KBM-7 (cell line): ENCODE measurements at regions not wholly inside any gene's neighbourhood (a gene's known extent, or its start where the extent isn't known, plus 50 kb on each side); places are given as distances from the start of the nearest gene placed in this dataset.
A peak's percentile ranks its signal among the peaks of the same experiment; 100 is the strongest.

Experiments used
- DNase-seq: peaks from one replicate; pipeline ENCODE4 v3.0.0-alpha.2; 2015
- in situ Hi-C: fragments of 300-500 bp; cut with MboI; formaldehyde crosslinking; loops from 2 replicates; pipeline ENCODE4 v1.14.3; 2020; ENCODE audit warnings: low sequenced_read_pairs, low pct_unique_long_range_greater_than_20kb, mixed read lengths

DNA sequence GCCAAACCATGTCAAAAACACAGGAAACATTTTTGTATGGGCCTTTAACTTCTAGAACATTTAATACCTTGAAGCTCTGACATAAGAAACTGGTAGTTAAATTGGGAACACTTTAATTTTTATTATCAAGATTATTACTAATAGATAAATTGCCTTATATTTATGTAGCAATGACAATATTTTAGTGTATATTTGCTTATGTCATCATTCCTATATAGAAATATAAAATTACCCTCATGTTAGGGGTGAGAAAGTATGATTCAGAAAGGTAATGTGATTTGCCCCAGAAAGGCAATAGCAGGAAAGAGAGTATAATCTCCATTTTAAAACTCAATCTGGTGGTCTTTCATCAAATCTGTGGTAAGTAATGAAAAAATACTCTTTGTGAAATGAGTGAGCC is 147.4 kb downstream of the IL15 start:
- DNase-seq: no peak
- in situ Hi-C loops: no loop called here

DNA sequence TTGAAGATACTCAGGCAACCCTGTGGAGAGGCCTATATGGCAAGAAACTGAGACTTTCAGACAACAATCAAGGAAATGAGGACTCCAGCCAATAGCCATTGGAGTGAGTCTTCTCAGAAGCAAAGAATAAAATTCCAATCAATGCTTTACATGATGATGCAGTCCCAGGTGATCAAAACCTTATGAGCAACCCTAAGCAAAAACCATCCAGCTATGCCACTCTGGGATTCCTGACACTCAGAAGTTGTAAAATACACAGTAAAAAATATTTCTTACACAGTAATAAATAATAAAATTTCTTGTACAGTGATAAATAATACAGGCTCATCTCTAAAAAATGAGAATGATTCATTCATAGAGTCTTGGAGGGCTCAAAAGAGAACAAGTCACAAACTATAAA is 150.6 kb downstream of the IL15 start:
- in situ Hi-C loops: no loop called here
- DNase-seq: no peak

DNA sequence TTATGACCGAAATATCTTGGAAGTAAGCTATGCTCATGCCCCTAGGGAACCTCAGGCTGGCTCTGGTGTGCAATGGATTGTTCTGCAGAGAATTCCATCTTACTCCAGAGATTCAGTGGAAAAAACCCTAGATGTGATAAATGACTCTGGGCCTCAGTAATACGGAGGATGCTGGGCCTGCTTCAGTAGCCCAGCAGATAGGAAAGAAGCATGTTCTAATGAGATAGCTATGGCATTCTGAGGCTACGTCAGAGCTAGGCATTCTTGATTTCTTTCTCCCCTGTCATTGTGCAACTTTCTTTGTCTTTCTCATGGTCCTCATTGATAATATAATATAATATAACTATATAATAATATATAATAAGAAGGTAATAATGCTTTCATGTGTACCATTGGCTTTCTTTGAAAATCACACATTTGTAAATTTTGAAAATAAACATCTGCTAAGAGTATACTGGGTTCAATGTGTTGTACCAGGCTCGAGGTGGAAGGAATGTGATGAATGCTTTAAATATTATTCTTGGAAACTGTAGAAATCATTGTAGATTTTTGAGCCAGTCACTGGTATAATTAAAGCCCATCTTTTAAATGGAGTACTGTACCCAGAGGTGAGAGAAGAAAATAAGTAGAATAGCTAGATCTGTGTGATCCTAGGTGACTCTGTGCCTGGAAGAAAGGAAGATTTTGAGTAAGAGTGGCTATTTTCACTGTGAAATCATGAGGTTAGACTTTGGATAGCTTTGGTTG is 152.0 kb downstream of the IL15 start:
- DNase-seq: no peak
- in situ Hi-C loops: no loop called here

DNA sequence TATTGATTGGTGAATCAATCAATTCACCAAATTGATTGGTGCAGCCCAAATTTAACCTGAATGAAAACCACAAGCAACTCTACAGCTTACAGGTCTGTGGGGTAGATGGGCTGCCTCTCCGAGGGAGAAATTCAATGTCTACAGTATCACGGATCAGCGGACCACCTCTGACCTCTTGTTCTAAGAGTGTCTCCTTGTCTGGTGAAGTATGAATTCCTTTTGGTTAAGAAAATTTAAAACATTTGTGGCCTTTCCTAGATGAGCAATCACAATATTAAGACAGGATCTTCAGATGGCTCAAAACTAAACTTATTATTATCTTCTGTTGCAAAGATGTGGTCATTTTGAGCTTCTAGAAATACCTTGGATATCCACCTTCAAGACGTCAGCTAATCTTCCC is 153.3 kb downstream of the IL15 start:
- in situ Hi-C loops: no loop called here
- DNase-seq: no peak

DNA sequence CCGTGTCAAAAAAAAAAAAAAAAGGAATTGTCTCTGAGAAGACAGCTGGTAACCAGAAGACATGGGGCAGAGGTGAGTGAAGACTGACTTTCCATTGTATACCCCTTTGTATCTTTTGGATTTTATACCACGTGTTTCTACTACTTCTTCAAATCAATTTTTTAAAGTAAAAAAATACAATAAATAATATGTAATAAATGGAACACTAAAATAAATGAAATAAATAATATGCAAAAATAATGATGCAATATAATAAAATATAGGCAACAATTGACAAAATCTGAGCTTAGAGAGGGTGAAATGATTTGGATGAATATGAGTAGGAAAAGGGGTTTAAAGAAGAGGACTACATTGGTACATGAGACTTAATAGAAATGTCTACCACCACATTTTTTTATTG is 155.8 kb downstream of the IL15 start:
- in situ Hi-C loops: no loop called here
- no peak for DNase-seq

DNA sequence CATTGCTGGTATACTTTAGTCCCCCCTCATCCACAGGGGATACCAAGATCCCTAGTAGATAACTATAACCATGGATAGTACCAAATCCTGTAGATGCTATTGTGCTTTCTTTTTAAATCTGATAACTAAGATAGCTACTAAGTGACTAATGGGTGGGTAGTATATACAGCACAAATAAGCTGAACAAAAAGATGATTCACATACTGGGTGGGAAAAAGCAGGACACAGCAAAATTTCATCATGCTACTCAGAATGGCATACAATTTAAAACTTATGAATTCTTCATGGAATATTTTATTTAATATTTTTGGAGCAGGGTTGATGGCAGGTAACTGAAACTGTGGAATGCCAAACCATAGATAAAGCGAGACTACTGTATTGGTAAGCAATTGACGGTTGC is 161.6 kb downstream of the IL15 start:
- DNase-seq: no peak
- in situ Hi-C loops: no loop called here

DNA sequence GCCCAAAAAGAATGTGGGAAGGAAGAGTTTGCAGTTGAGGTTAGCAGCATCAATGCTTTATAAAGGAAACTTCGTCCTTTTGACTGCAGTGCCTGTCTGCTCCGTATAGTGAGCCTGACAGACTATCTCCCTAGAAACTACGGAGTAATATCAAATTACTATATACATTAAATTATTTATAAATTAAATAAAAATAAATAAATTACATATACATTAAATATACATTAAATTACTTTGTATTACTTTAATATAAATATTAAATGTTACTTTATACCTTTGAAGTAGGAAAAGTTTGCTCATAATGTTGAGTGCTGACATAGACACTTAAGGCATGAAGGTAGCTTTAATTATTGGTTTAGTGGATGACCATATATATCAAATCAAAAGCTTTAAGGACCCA is 165.2 kb downstream of the IL15 start:
- DNase-seq: no peak
- in situ Hi-C loops: no loop called here

DNA sequence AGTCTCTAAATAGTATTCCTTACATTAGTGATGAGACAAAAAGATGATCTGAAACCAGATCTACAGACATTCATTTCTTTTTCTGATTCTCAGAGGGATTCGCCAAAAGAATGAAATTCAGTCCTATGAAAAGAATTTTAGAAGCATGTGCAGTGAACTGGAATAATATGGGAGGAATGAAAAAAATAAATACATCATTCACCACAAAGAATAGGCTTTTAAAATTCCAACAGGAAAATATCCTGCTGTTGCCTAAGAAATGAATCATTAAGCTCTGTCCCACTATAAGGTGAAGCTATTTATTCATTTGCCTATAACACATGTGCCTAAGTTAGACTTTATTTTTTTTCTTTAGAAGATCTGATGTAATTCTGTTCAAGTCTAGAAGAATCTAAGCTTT is 165.9 kb downstream of the IL15 start:
- no peak for DNase-seq
- in situ Hi-C loops: no loop called here

DNA sequence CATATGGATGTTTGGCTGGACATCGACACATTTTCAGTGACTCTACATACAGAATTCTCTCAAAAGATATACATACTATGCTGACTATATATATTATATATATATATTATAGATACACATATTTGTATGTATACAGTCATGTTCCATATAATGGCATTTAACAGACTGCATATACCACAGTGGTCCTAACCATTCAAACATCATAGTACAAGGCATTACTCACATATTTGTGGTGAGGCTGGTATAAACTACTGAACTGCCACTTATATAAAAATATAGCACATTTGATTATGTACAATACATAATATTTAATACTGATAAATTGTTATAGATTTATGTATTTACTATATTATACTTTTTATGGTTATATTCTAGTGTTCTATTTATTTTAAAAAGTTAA is 168.5 kb downstream of the IL15 start:
- in situ Hi-C loops: no loop called here
- DNase-seq: no peak

DNA sequence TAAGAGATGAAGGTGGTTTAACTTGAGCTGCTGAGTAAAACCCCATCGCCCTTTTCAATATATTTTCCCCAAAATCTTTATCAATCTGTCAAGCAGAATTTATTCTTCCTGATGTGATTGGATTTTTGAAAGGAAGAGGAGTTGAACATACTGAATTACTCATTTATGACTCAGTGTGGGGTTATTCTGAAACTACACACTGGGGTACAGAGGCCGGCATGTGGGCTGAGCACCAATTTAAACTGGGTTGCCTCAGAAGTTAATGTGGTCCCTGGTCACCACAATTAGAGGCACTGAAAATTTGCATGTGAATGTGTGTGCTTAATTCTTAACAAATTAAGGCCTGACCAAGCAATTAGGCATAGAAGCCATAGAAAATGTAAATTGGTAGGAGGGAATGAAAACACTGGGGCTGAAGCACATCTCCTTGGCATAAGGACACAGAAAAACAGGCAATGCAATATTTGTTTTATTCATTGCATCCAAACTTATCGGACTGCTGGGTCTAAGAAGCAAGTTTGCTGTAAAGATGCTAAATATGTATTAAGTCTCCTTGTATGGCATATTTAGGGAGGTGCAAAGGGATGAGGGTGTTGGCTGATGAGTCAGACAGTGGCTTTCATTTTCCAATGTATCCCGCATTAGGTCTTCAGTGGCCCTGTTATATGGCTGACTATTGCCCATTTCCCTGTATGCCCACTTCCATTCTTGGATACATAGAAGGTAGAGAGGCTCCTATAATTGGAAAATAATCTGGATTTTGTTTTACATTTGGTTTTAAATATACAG is 170.9 kb downstream of the IL15 start:
- in situ Hi-C loops: no loop called here
- no peak for DNase-seq

DNA sequence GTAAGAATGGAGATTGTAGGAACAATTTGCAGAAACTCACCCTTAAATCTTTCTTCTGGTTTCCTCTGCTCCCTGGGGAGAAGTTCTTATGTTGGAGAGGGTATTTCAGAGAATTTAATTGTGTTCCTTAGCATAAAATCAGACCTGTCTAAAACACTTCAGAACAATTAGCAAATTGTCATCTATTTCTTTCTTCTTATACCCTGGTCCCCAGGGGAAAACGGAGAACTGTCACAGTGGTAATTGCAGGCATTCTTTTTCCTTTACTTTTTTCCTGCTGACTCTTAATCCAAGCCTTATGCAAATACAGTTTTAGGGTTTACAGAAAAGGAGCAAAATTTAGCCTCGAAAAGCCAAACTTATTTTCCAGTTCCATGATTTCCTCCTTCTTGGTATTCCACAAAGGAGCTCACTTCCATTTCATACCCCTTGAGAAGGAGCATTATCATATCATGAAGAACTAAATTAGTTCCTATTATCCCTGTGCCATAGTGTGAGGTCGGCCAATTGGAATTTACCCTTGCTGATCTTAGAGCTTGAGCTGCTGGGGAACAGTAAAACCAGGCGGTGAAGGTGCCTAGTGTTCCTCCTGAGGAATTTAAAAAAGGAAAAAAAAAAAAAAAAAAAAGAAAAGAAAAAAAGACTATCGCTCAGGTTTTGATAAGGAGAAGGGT is 173.8 kb downstream of the IL15 start:
- no peak for DNase-seq
- in situ Hi-C loops: no loop called here

DNA sequence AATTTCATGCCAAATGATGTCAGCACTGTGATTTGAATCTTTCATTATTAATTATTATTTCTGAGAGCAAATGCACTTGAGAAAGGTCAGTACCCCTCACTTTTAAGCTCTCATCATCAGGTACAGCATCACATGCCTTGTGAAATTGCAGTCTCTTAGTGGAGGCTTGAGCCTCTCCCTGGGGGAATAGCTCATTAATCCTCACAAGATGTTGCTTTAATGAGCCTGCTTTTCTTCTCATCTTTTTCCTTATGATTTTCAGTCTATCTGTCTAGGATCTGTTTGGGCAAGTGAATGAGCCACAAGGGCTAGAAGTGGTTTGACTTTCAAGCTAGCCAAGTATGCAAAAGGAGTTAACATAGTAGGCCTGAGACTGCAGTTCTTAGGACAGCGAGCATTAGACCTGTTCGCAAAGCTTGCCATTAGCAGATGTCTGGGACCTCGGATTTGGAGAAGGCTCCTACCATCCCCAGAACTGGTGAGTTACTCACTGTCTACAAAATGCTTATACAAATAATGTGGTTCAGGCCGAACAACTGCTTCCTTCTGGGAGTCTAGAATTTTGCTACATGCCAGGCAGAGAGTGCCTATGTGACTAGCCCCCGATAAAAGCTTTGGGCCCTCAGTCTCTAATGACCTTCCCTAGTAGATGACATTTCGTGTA is 174.5 kb downstream of the IL15 start:
- in situ Hi-C loops: no loop called here
- no peak for DNase-seq

DNA sequence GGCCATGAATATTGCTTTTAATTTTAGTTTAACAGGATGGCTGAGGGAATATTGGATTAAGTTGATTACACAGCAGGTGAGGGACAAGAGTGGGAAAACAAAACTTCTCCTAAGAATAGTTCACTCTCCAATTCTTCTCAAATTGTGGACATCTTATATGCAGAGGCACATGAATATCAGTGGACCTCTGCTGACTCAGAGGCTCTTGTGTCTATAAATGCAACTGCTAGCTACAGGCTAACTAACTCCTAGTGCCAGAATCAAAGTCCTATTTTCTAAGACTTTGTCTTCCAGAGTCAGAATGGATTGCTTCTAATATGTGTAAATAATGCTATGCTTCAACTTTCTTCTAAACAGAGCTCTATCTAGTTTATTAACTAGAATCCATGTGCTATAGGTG is 175.8 kb downstream of the IL15 start:
- DNase-seq: no peak
- in situ Hi-C loops: no loop called here

DNA sequence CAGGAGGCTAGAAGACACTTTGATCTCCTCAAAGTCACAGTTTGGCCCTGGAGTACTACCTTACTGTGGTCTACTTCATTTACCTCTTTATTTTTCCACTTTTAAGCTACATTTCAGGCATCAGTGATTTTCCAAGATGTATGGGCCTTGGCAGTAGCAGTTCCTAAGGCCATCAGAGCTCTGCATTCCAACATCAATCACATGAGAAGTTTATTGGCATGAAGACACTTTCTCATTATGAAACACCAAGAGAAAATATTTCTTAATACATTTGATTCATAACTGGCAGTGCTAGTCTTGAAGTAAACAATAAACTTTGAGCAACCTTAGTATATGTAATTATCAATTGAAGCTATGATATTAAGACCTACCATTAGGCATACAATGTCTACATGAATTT is 178.1 kb downstream of the IL15 start:
- no peak for DNase-seq
- in situ Hi-C loops: no loop called here

DNA sequence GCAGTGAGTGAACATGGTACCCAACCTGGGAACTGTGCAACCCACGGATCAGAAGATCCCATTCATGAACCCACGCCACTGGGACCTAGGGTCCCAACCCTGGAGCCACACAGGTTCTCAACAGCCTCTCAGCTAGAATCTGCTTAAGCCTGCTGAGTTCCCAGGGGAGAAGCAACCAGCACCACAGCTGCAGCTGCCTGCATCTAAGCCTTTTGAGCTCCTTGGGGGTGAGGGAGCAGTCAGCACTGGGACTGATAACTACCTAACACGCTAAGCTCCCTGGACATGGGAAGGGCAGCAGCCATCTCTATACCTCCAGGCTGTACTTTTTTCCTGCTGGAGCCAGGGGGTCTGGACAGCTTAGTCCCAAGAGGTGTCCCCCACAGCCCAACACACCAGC is 179.3 kb downstream of the IL15 start:
- in situ Hi-C loops: no loop called here
- no peak for DNase-seq

DNA sequence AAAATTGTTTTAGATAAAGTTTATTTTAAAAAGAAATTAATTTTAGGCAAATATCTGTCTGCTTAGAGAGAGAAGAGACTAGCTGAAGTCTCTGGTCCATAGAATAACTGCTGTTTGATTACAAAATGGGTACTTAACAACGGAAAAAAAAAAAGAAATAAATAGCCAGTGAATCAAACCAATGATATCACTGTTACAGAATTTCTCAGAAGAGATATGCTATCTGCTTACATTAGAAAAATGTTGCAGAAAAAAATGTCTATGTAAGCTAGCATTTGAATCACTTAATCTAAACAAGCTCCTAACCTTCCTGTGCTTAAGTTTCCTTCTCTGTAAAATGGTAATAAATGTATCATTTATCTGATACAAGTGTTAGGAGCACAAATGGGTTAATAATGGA is 189.9 kb downstream of the IL15 start:
- in situ Hi-C loops: no loop called here
- DNase-seq: no peak

DNA sequence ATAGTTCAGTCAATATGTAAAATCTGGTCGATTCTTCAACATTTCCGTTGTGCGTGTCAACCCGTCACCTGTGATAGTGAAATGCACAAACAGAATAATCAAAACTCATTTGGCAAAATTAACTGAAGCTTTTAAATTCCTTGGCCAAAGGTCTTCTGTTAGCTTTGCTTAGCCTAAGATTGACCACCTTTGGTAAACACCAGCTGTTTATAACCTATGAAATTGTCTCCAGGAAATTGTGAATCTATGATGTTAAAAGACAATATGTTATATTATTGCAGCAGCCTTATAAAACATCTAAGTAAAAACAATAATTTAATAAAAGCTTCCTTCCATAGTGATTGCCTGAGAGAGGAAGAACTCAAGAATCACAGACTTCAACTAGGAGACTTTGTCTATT is 196.8 kb downstream of the IL15 start:
- in situ Hi-C loops: no loop called here
- DNase-seq: no peak

DNA sequence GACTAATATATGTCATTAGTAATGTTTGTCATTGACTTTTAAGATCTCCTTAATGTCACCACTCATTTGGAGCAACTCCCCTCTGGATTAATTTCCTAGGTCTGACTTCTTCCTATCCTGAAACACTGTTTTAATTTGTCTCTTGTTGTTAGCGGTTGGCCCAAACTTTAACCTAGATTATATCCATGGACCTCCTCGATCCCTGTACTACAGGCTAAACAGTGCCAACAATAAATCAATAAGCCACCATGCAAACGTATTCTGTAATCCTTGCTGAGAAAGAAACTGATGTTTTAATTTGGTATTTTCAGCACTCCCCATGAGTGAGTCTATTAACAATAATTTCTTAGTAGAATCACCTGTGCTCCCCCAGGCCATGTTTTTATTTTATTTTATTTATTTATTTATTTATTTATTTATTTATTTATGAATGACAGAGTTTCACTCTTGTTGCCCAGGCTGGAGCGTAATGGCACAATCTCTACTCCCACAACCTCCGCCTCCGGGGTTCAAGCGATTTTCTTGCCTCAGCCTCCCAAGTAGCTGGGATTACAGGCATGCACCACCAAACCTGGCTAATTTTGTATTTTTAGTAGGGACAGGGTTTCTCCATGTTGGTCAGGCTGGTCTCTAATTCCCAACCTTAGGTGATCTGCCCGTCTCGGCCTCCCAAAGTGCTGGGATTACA is 204.1 kb downstream of the IL15 start:
- no peak for DNase-seq
- in situ Hi-C loops: no loop called here

DNA sequence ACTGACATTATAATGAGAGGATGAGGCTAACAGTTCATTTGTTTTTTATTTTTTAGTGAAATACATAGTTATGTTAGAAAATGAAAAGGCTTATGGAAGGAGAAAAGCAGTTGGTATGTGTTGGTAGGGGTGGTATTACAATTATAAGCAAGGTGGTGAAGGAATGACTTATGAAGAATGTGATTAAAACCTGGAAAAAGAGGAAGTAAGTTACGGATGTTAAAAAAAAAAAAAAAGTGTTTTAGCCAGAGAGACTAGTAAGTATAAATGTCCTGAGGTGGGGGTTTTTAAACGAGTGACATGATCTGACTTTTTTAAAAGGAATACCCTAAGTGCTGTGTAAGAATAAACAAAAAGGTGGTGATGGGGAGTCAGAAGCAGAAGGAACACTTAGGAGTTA is 206.8 kb downstream of the IL15 start:
- peak; percentile 9 for DNase-seq
- in situ Hi-C loops: no loop called here
